Muscle of leg (tissue), 3 donors: ENCODE measurements at regions not wholly inside any gene's neighbourhood (a gene's known extent, or its start where the extent isn't known, plus 50 kb on each side); places are given as distances from the start of the nearest gene placed in this dataset.
"Not testable (repeated sequence)": the region's sequence is repeated elsewhere in the genome, so short reads cannot be mapped to it uniquely, and the experiment has no call there.

Experiments used
- DNase-seq: peaks from one replicate; pipeline ENCODE4 v3.0.0; 2013
- H3K27ac ChIP-seq: one replicate; pipeline ENCODE4 v1.5.1; 2013; ENCODE audit warnings: mild to moderate bottlenecking, low read length, control low read depth
- H3K27me3 ChIP-seq: one replicate; pipeline ENCODE4 v1.6.1; 2013; ENCODE audit warnings: low read length; ENCODE audit not compliant: control insufficient read depth, insufficient read depth
- H3K36me3 ChIP-seq: one replicate; pipeline ENCODE4 v1.6.1; 2013; ENCODE audit warnings: low read length; ENCODE audit not compliant: control insufficient read depth, insufficient read depth
- H3K4me1 ChIP-seq: one replicate; pipeline ENCODE4 v1.6.1; 2013; ENCODE audit warnings: low read length; ENCODE audit not compliant: control insufficient read depth, insufficient read depth
- H3K4me3 ChIP-seq: one replicate; pipeline ENCODE4 v1.5.1; 2013; ENCODE audit warnings: low read length, control low read depth
- H3K9me3 ChIP-seq: replicated peaks from 2 replicates; pipeline ENCODE4 v1.6.1; 2013; ENCODE audit warnings: low read depth, low read length; ENCODE audit not compliant: control insufficient read depth
- WGBS: methylation state at CpG from one replicate; pipeline ENCODE4 v1.1.5; 2013; ENCODE audit warnings: missing lambda C conversion rate; ENCODE audit not compliant: insufficient coverage; 5-methylcytosine and 5-hydroxymethylcytosine counted together

DNA sequence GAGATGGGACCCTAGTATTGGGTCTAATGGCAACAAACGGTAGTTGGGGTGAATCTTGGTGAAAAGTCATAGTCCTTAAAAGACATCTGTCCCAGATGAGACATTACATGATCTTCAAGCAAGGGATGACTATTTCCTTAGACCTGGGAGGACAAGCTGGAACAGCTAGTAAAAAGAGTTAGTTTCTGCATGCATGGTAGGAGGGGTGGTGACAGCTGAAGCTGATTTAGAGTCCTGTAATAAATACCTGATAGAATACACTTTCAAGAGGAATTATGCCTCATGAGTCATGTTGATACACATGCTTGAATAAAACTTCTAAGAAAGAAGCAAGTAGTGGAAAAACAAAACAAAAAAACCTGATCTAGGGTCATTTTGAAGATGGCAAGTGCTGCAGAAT, 247.4 kb downstream of the CD109 start:
- H3K36me3 ChIP-seq = no peaks in the 10 kb centered on the region
- peak; percentile 30 for DNase-seq
- no peak overlapping the region for H3K4me3 ChIP-seq
- peak overlapping the region; percentile 73 for H3K27ac ChIP-seq
- H3K27me3 ChIP-seq = no peaks in the 10 kb centered on the region
- peaks cover 10% of the 10 kb centered on the region for H3K9me3 ChIP-seq
- H3K4me1 ChIP-seq = no peaks in the 10 kb centered on the region
- WGBS = no CpG with 5 or more reads among the region's 1 CpG

- Histone ChIP-seq H3K27me3 (no peaks in the 10 kb centered on the region), H3K9me3 (peaks cover 5% of the 10 kb centered on the region), H3K36me3 (no peaks in the 10 kb centered on the region), H3K27ac (no peak overlapping the region), H3K4me3 (no peak overlapping the region), H3K4me1 (no peaks in the 10 kb centered on the region)
- no peak for DNase-seq
- WGBS = 69% methylated on average over 2 of the region's 3 CpGs
Measured at GRCh38 chr6:73942592-73943186, 246.7 kb downstream of the CD109 start.

GRCh38 chr6:73941892-73942291, 245.9 kb downstream of the CD109 start:
- Histone ChIP-seq H3K4me1 (no peaks in the 10 kb centered on the region), H3K9me3 (peaks cover 2% of the 10 kb centered on the region), H3K27me3 (no peaks in the 10 kb centered on the region), H3K36me3 (no peaks in the 10 kb centered on the region), H3K27ac (no peak overlapping the region), H3K4me3 (no peak overlapping the region)
- no peak for DNase-seq

DNA sequence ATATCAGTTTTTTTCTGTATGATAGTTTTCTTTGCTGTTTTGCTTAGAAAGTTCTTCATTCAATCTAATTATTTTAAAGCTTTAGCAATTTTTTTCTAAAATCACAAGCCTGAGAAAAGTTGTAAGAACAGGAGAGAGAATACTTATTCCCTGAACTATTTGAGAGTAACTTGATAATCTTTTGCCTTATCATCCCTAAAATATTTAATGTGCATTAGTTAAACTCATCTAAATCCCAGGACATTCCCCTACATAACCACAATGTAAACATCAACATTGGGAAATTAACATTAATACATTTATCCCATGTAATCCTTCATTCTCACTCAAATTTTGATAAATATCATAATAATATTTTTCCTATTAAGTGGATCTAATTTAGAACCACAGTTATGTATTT, 241.8 kb downstream of the CD109 start:
- H3K4me1 ChIP-seq = no peaks in the 10 kb centered on the region
- H3K27ac ChIP-seq = no peak overlapping the region
- no peaks in the 10 kb centered on the region for H3K27me3 ChIP-seq
- H3K4me3 ChIP-seq = no peak overlapping the region
- no peak for DNase-seq
- H3K36me3 ChIP-seq = no peaks in the 10 kb centered on the region
- H3K9me3 ChIP-seq = no peaks in the 10 kb centered on the region

DNA sequence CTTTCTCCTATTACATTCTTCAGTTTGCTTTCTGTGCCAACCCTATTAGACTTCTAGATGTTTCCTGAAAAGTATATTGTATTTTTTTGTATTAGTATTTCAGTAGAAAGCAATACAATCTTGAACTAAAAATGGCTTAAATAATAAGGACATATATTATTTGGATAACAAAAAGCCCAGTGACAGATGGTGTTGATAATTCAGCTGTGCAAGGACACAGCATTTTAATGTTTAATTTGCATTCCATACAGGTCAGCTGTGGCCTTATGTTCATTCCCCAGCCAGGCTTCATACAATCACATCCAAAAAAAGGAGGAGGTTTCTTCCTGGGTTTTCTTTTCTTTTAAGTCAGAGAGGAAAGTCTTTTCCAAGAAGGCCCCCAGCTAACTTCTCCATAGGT, 236.9 kb downstream of the CD109 start:
- peak overlapping the region; percentile 65 for H3K27ac ChIP-seq
- H3K9me3 ChIP-seq = peaks cover 11% of the 10 kb centered on the region
- no peaks in the 10 kb centered on the region for H3K36me3 ChIP-seq
- H3K4me3 ChIP-seq = no peak overlapping the region
- no peaks in the 10 kb centered on the region for H3K4me1 ChIP-seq
- peak; percentile 80 for DNase-seq
- no peaks in the 10 kb centered on the region for H3K27me3 ChIP-seq

DNA sequence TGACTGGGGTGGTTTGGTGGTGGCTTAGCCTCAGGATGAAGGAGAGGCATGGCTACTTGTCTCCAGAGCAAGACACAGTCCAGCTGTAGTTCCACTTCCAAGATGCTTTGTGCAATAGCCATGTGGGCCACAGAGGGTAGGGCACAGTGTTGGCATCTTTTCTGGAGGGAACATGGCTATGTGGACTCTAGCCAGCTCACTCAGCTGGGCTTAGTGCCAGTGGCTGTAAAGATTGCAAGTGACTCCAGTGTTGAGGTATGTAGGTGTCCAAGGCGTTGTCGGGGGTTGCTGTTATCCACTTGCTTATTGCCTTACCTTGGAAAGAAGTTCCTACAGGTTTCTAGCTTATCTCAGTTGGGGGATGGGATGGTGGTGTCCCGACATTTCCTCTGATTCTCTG, 233.4 kb downstream of the CD109 start:
- Histone ChIP-seq H3K4me1 (no peaks in the 10 kb centered on the region), H3K9me3 (peaks cover 17% of the 10 kb centered on the region), H3K27ac (no peak overlapping the region), H3K27me3 (no peaks in the 10 kb centered on the region), H3K4me3 (no peak overlapping the region), H3K36me3 (no peaks in the 10 kb centered on the region)
- 80% methylated on average over 1 of the region's 3 CpGs for WGBS
- no peak for DNase-seq

DNA sequence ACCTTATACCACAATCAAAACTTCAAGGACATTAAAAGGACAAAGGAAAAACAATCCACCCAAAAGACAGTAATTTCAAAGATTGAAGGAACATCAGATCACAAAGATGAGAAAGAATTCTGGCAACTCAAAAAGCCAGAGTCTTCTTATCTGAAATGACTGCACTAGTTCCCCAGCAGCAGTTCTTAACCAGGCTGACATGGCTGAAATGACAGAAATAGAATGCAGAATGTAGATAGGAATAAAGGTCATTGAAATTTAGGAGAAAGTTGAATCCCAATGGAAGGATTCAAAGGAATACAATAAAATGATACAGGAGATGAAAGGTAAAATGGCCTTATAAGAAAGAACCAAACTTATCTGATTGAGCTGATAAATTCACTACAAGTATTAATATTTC, 231.4 kb downstream of the CD109 start:
- Histone ChIP-seq H3K4me3 (no peak overlapping the region), H3K36me3 (no peaks in the 10 kb centered on the region), H3K4me1 (no peaks in the 10 kb centered on the region), H3K9me3 (peaks cover 17% of the 10 kb centered on the region), H3K27ac (no peak overlapping the region), H3K27me3 (no peaks in the 10 kb centered on the region)
- peak; percentile 30 for DNase-seq

DNA sequence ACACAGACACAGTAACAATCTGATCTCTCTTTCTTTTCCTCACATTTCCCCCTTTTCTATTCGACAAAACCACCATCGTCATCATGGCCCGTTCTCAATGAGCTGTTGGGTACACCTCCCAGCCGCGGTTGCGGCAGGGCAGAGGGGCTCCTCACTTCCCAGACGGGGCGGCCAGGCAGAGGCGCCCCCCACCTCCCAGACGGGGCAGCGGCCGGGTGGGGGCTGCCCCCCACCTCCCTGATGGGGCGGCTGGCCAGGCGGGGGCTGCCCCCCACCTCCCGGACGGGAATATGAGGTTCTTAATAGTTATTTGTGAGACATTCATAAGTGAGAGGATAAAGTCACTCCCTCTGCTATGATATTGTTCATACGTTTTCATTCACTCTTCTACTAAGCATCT, 229.7 kb downstream of the CD109 start:
- not testable (repeated sequence) for DNase-seq, H3K27me3 ChIP-seq, H3K4me1 ChIP-seq, H3K4me3 ChIP-seq, H3K36me3 ChIP-seq, H3K27ac ChIP-seq
- peaks cover 17% of the 10 kb centered on the region for H3K9me3 ChIP-seq
- WGBS = 98% methylated on average over 8 of the region's 17 CpGs

DNA sequence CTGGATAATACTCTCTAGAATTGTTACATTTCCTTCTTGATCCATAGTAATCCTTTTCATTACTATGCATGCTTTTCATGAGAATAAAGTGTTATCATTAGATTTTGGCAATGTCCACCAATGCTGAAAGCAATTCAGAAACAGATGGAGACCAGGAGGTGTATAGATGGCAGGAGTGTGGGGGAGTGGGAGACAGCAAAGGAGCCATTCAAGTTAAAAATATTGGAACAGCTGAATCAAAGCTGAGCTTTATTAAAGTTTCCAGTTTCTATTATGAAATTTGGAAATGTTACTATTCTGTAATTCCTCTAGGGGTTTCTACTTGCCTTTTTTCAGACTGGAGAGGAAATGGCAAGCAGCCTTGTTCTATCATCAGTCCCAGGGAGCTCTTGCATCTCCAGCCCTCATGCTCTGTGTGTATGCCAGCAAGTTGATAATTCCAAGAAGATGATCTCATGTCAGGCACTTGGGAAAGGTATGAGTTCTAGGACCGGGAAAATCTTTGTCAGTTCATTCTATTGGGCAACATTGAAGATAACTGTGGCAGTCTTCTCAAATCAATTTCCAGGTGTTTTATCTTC, 228.0 kb downstream of the CD109 start:
- H3K4me1 ChIP-seq = no peaks in the 10 kb centered on the region
- DNase-seq = peak; percentile 96
- H3K27ac ChIP-seq = peak overlapping the region; percentile 18
- H3K36me3 ChIP-seq = no peaks in the 10 kb centered on the region
- H3K9me3 ChIP-seq = peaks cover 11% of the 10 kb centered on the region
- H3K4me3 ChIP-seq = no peak overlapping the region
- WGBS = no CpG with 5 or more reads among the region's 1 CpG
- H3K27me3 ChIP-seq = no peaks in the 10 kb centered on the region

GRCh38 chr6:73903155-73903554, 207.2 kb downstream of the CD109 start:
- H3K9me3 ChIP-seq = peaks cover 25% of the 10 kb centered on the region
- no peak overlapping the region for H3K4me3 ChIP-seq
- H3K4me1 ChIP-seq = no peaks in the 10 kb centered on the region
- no peak overlapping the region for H3K27ac ChIP-seq
- no peak for DNase-seq
- WGBS = 98% methylated on average over 7 of the region's 14 CpGs
- H3K36me3 ChIP-seq = no peaks in the 10 kb centered on the region
- H3K27me3 ChIP-seq = no peaks in the 10 kb centered on the region

- H3K27me3 ChIP-seq = no peaks in the 10 kb centered on the region
Measured at GRCh38 chr6:73901986-73902385, 206.0 kb downstream of the CD109 start.

More at GRCh38 chr6:73901986-73902385, 206.0 kb downstream of the CD109 start:
- Histone ChIP-seq H3K4me3 (no peak overlapping the region), H3K9me3 (peaks cover 25% of the 10 kb centered on the region), H3K36me3 (no peaks in the 10 kb centered on the region), H3K4me1 (no peaks in the 10 kb centered on the region), H3K27ac (no peak overlapping the region)
- no peak for DNase-seq
